ENCODE measurements at regions not wholly inside any gene's neighbourhood (a gene's known extent, or its start where the extent isn't known, plus 50 kb on each side); places are given as distances from the start of the nearest gene placed in this dataset.

GRCh38 chr6:168169624-168170023 is 90.6 kb upstream of the FRMD1 start:
- no peak for TF ChIP-seq CTCF (conservative IDR thresholded peaks at IDR 0.05 in 1 of 2, IDR thresholded peaks at IDR 0.05 in 1 of 2; ENCODE audit: extremely low read depth in 1 of 2, insufficient read depth in 1 of 2, low read depth in 1 of 2, low read length in 2 of 2)
- TF ChIP-seq EZH2 (IDR thresholded peaks at IDR 0.05; ENCODE audit: borderline replicate concordance, low read length): no peak

Data from mammary epithelial cell (primary cell).